HG02623 (cell line): ENCODE measurements at regions not wholly inside any gene's neighbourhood (a gene's known extent, or its start where the extent isn't known, plus 50 kb on each side); places are given as distances from the start of the nearest gene placed in this dataset.
"Not testable (repeated sequence)": the region's sequence is repeated elsewhere in the genome, so short reads cannot be mapped to it uniquely, and the experiment has no call there.

Experiments
- ATAC-seq: cut with Tn5 transposase; IDR thresholded peaks from one replicate; pipeline ENCODE4 v1.9.1; 2021; ENCODE audit warnings: moderate library complexity; ENCODE audit not compliant: unreplicated experiment

GRCh38 chr2:125979886-125980285, 676.1 kb upstream of the GYPC start:
- ATAC-seq: no peak

GRCh38 chr2:125983364-125983763, 672.6 kb upstream of the GYPC start:
- ATAC-seq: no peak

GRCh38 chr2:126029316-126029715, 626.6 kb upstream of the GYPC start:
- no peak for ATAC-seq

- no peak for ATAC-seq
Measured at GRCh38 chr2:126038861-126039260, 617.1 kb upstream of the GYPC start.

GRCh38 chr2:126041391-126042047, 614.4 kb upstream of the GYPC start:
- ATAC-seq: no peak

- ATAC-seq: no peak
Measured at GRCh38 chr2:126042089-126042488, 613.9 kb upstream of the GYPC start.

GRCh38 chr2:126048719-126049118, 607.2 kb upstream of the GYPC start:
- no peak for ATAC-seq

- no peak for ATAC-seq
Measured at GRCh38 chr2:126049461-126049860, 606.5 kb upstream of the GYPC start.

GRCh38 chr2:126050991-126051736, 604.8 kb upstream of the GYPC start:
- ATAC-seq: no peak

- not testable (repeated sequence) for ATAC-seq
Measured at GRCh38 chr2:126051737-126052240, 604.2 kb upstream of the GYPC start.

- no peak for ATAC-seq
Measured at GRCh38 chr2:126059379-126059778, 596.6 kb upstream of the GYPC start.

GRCh38 chr2:126085011-126085795, 570.8 kb upstream of the GYPC start:
- ATAC-seq: no peak

- ATAC-seq: no peak
Measured at GRCh38 chr2:126100962-126101361, 555.0 kb upstream of the GYPC start.

GRCh38 chr2:126106006-126106405, 550.0 kb upstream of the GYPC start:
- ATAC-seq: no peak

- no peak for ATAC-seq
Measured at GRCh38 chr2:126107883-126108282, 548.1 kb upstream of the GYPC start.

- ATAC-seq: no peak
Measured at GRCh38 chr2:126115975-126116374, 540.0 kb upstream of the GYPC start.

GRCh38 chr2:126117886-126118285, 538.1 kb upstream of the GYPC start:
- no peak for ATAC-seq

GRCh38 chr2:126145752-126146151, 510.2 kb upstream of the GYPC start:
- no peak for ATAC-seq

- no peak for ATAC-seq
Measured at GRCh38 chr2:126154256-126154785, 501.6 kb upstream of the GYPC start.

GRCh38 chr2:126160950-126161349, 495.0 kb upstream of the GYPC start:
- ATAC-seq: not testable (repeated sequence)

- no peak for ATAC-seq
Measured at GRCh38 chr2:126172631-126173184, 483.2 kb upstream of the GYPC start.
